OCI-LY7 (cell line): ENCODE measurements at regions not wholly inside any gene's neighbourhood (a gene's known extent, or its start where the extent isn't known, plus 50 kb on each side); places are given as distances from the start of the nearest gene placed in this dataset.

Source experiments
- BruUV-seq: library from RNA; stranded (reverse); fragments of 400-500 nt; replicated peaks from 2 replicates; lab custom pipeline; 2021; lab: Mats Ljungman, UMichigan
- CTCF ChIA-PET: fragments of 300-600 bp; sonication (Branson Sonifier 250); formaldehyde crosslinking; loops from one replicate; lab custom pipeline; 2022; ENCODE audit warnings: antibody characterized with exemption; ENCODE audit not compliant: unreplicated experiment; lab: Charles Lee
- POLR2A ChIA-PET: fragments of 300-600 bp; sonication (Branson Sonifier 250); formaldehyde crosslinking; loops from one replicate; lab custom pipeline; 2022; ENCODE audit warnings: antibody characterized with exemption; lab: Charles Lee
- DNase-seq: peaks from one replicate; pipeline ENCODE4 v3.0.0-alpha.2; 2015; ENCODE audit warnings: low spot score
- H2AFZ ChIP-seq: fragments of 200-600 bp; sonication (generic), shearing (Covaris generic); 2 replicates; pipeline ENCODE4 v1.6.1; 2014; ENCODE audit warnings: mild to moderate bottlenecking, antibody characterized with exemption, low read length, moderate library complexity
- H3K27ac ChIP-seq: fragments of 200-600 bp; sonication (generic); 2 replicates; pipeline ENCODE4 v1.5.1; 2014; ENCODE audit warnings: mixed run types, low read depth, mild to moderate bottlenecking, moderate library complexity, low read length, inconsistent platforms; ENCODE audit not compliant: poor library complexity, severe bottlenecking
- H3K36me3 ChIP-seq: fragments of 200-600 bp; sonication (generic); 2 replicates; pipeline ENCODE4 v1.6.1; 2014; ENCODE audit warnings: mild to moderate bottlenecking, antibody characterized with exemption, low read length, moderate library complexity, mixed read lengths; ENCODE audit not compliant: insufficient read depth
- H3K4me1 ChIP-seq: fragments of 200-600 bp; sonication (generic); 2 replicates; pipeline ENCODE4 v1.5.1; 2014; ENCODE audit warnings: mild to moderate bottlenecking, low read length; ENCODE audit not compliant: insufficient read depth, poor library complexity, severe bottlenecking
- H3K4me2 ChIP-seq: fragments of 200-600 bp; sonication (generic); 2 replicates; pipeline ENCODE4 v1.6.1; 2014; ENCODE audit warnings: mild to moderate bottlenecking, low read length
- H3K4me3 ChIP-seq: fragments of 200-600 bp; sonication (generic); 2 replicates; pipeline ENCODE4 v1.5.1; 2014; ENCODE audit warnings: mild to moderate bottlenecking, low read depth, low read length; ENCODE audit not compliant: poor library complexity, severe bottlenecking
- H3K79me2 ChIP-seq: fragments of 200-600 bp; sonication (generic); 2 replicates; pipeline ENCODE4 v1.6.1; 2016; ENCODE audit warnings: low read depth, mild to moderate bottlenecking, low read length, moderate library complexity, mixed read lengths; ENCODE audit not compliant: insufficient read depth
- H3K9me2 ChIP-seq: fragments of 200-600 bp; sonication (generic); 2 replicates; pipeline ENCODE4 v1.6.1; 2016; ENCODE audit warnings: mild to moderate bottlenecking, low read length, mixed read lengths; ENCODE audit not compliant: insufficient read depth
- H3K9me3 ChIP-seq: fragments of 200-600 bp; sonication (generic); 2 replicates; pipeline ENCODE4 v1.6.1; 2014; ENCODE audit warnings: mild to moderate bottlenecking, mixed run types, low read length, mixed read lengths
- H4K20me1 ChIP-seq: fragments of 200-600 bp; sonication (generic); 2 replicates; pipeline ENCODE4 v1.6.1; 2014; ENCODE audit warnings: mild to moderate bottlenecking, antibody characterized with exemption, low read length, moderate library complexity, mixed read lengths; ENCODE audit not compliant: insufficient read depth
- EZH2phosphoT487 ChIP-seq: fragments of 200-600 bp; sonication (generic); IDR thresholded peaks from 2 replicates; pipeline ENCODE4 v1.6.1; 2018; ENCODE audit warnings: low read depth, borderline replicate concordance, mild to moderate bottlenecking, mixed run types, antibody characterized with exemption, low read length, moderate library complexity, mixed read lengths
- intact Hi-C: fragments of 100-400 bp; cut with micrococcal nuclease; formaldehyde crosslinking; loops from one replicate; pipeline ENCODE4 v1.10.0; 2022; ENCODE audit not compliant: unreplicated experiment
- TF ChIP-seq, protein P1 (sequence below): fragments of 200-600 bp; sonication (generic); conservative IDR thresholded peaks from 2 replicates; pipeline ENCODE4 v1.5.1; 2014; ENCODE audit warnings: mild to moderate bottlenecking, antibody characterized with exemption, low read length, moderate library complexity, mixed read lengths

DNA sequence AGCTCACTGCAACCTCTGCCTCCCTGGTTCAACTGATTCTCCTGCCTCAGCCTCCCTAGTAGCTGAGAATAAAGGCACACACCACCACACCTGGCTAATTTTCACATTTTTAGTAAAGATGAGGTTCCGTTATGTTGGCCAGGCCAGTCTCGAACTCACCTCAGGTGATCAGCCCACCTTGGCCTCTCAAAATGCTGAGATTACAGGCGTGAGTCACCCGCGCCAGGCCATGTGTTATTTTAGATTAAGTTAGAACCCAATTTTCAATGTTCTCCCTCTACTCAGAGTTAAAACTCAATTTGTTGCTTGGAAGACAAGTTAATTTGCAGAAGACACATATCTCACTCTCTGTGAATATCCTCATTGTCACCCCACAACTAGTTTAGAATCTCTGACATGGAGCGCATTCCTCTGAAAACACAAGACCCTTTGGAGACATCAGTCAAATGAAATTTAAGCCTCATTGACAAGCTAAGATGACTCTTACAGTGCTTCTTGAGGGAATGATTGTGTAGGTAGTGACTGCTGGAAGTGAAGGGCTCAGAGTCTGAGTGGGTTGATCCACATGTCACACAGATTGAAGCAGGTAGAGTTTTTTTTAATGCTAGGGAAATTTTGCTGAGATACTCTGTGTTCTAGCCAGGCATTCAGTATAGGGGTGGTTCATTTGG, 60.6 kb upstream of the FRMD4B start:
- no peak for TF ChIP-seq EZH2phosphoT487
- TF ChIP-seq, protein P1, sequence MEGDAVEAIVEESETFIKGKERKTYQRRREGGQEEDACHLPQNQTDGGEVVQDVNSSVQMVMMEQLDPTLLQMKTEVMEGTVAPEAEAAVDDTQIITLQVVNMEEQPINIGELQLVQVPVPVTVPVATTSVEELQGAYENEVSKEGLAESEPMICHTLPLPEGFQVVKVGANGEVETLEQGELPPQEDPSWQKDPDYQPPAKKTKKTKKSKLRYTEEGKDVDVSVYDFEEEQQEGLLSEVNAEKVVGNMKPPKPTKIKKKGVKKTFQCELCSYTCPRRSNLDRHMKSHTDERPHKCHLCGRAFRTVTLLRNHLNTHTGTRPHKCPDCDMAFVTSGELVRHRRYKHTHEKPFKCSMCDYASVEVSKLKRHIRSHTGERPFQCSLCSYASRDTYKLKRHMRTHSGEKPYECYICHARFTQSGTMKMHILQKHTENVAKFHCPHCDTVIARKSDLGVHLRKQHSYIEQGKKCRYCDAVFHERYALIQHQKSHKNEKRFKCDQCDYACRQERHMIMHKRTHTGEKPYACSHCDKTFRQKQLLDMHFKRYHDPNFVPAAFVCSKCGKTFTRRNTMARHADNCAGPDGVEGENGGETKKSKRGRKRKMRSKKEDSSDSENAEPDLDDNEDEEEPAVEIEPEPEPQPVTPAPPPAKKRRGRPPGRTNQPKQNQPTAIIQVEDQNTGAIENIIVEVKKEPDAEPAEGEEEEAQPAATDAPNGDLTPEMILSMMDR, result no peak
- Histone ChIP-seq H3K36me3 (no peaks in the 10 kb centered on the region), H3K27ac (no peak overlapping the region), H3K4me1 (no peaks in the 10 kb centered on the region), H3K79me2 (no peaks in the 10 kb centered on the region), H3K4me3 (no peak overlapping the region), H3K4me2 (no peak overlapping the region), H4K20me1 (no peaks in the 10 kb centered on the region), H2AFZ (no peak overlapping the region), H3K9me3 (no peaks in the 10 kb centered on the region), H3K9me2 (no peaks in the 10 kb centered on the region)
- intact Hi-C loops, result no loop called here
- BruUV-seq, result no TSS peak
- POLR2A ChIA-PET, result interaction anchor here (0.6 kb wide), 1 partner anchor 228 kb away, joined by 3 read pairs; no protein-coding TSS in a partner anchor
- CTCF ChIA-PET, result no interaction called here
- DNase-seq, result no peak

- Histone ChIP-seq H2AFZ (no peak overlapping the region), H3K9me2 (no peaks in the 10 kb centered on the region), H3K4me3 (no peak overlapping the region), H3K27ac (no peak overlapping the region), H3K4me1 (no peaks in the 10 kb centered on the region), H3K9me3 (no peaks in the 10 kb centered on the region), H3K4me2 (no peak overlapping the region), H4K20me1 (no peaks in the 10 kb centered on the region), H3K36me3 (no peaks in the 10 kb centered on the region), H3K79me2 (no peaks in the 10 kb centered on the region)
- intact Hi-C loops, result no loop called here
- POLR2A ChIA-PET, result interaction anchor here (0.6 kb wide), 1 partner anchor 24 kb away, joined by 4 read pairs; no protein-coding TSS in a partner anchor
- no peak for TF ChIP-seq EZH2phosphoT487
- TF ChIP-seq, protein P1, result no peak
- no peak for DNase-seq
- CTCF ChIA-PET, result no interaction called here
- BruUV-seq, result no TSS peak
Measured at GRCh38 chr3:69445498-69445897, 59.6 kb upstream of the FRMD4B start.

- Histone ChIP-seq H2AFZ (no peak overlapping the region), H3K79me2 (no peaks in the 10 kb centered on the region), H4K20me1 (no peaks in the 10 kb centered on the region), H3K36me3 (no peaks in the 10 kb centered on the region), H3K9me3 (no peaks in the 10 kb centered on the region), H3K9me2 (no peaks in the 10 kb centered on the region), H3K4me1 (no peaks in the 10 kb centered on the region), H3K27ac (no peak overlapping the region), H3K4me3 (no peak overlapping the region), H3K4me2 (no peak overlapping the region)
- ChIA-PET CTCF (no interaction called here), POLR2A (no interaction called here)
- DNase-seq, result no peak
- TF ChIP-seq EZH2phosphoT487, result no peak
- TF ChIP-seq, protein P1, result no peak
- intact Hi-C loops, result no loop called here
- no TSS peak for BruUV-seq
Measured at GRCh38 chr3:69445024-69445423, 59.1 kb upstream of the FRMD4B start.
